Upper lobe of left lung (tissue), 4 donors: ENCODE measurements at regions not wholly inside any gene's neighbourhood (a gene's known extent, or its start where the extent isn't known, plus 50 kb on each side); places are given as distances from the start of the nearest gene placed in this dataset.

Source experiments
- CTCF ChIP-seq, 6 experiments: fragments of 450-650 bp in 4 of 6; fragments of 200-600 bp in 2 of 6; sonication (generic) in 2 of 6; IDR thresholded peaks; one replicate each; pipeline ENCODE4 v1.5.1; 2016 to 2019; ENCODE audit warnings: antibody characterized with exemption in 6 of 6
- EP300 ChIP-seq, 4 donors: sonication (generic); formaldehyde crosslinking; IDR thresholded peaks; one replicate each; pipeline ENCODE4 v1.5.1; 2017; ENCODE audit warnings: antibody characterized with exemption in 4 of 4, control low read depth in 2 of 4

- no peak for TF ChIP-seq EP300 (IDR thresholded peaks at IDR 0.05)
- no peak for TF ChIP-seq CTCF (IDR thresholded peaks at IDR 0.05)
Observed at GRCh38 chr2:191756761-191757160, 78.8 kb downstream of the NABP1 start.
